IMR-90 (cell line): ENCODE measurements at regions not wholly inside any gene's neighbourhood (a gene's known extent, or its start where the extent isn't known, plus 50 kb on each side); places are given as distances from the start of the nearest gene placed in this dataset.

Experiments
- ATAC-seq: fragments of 200-7000 bp; cut with Tn5 transposase; 2 replicates; pipeline ENCODE4 v1.9.1; 2020; ENCODE audit warnings: low read depth, mild to moderate bottlenecking, moderate library complexity
- BruUV-seq: library from RNA; stranded (reverse); fragments of 400-500 nt; replicated peaks from 2 replicates; lab custom pipeline; 2021; lab: Mats Ljungman, UMichigan
- CTCF ChIA-PET: fragments of 300-600 bp; formaldehyde crosslinking; extraction: SDS; loops from one replicate; lab custom pipeline; 2021; ENCODE audit warnings: antibody characterized with exemption; lab: Yijun Ruan, JAX
- POLR2A ChIA-PET: fragments of 300-600 bp; sonication (Branson Sonifier 250); formaldehyde crosslinking; loops from one replicate; lab custom pipeline; 2022; ENCODE audit warnings: antibody characterized with exemption; ENCODE audit not compliant: unreplicated experiment; lab: Charles Lee
- DNase-seq: peaks from one replicate; pipeline ENCODE4 v3.0.0; 2013
- H2AFZ ChIP-seq: replicated peaks from 2 replicates; pipeline ENCODE3; 2013; ENCODE audit warnings: low read length, mild to moderate bottlenecking; ENCODE audit not compliant: poor library complexity
- H2AK5ac ChIP-seq: 2 replicates; pipeline ENCODE4 v1.6.1; 2013; ENCODE audit warnings: low read depth, low read length, inconsistent platforms
- H2AK9ac ChIP-seq: replicated peaks from 2 replicates; pipeline ENCODE3; 2013; ENCODE audit warnings: mild to moderate bottlenecking, low read depth, low read length, moderate library complexity; ENCODE audit not compliant: poor library complexity
- H2BK120ac ChIP-seq: 2 replicates; pipeline ENCODE4 v1.6.1; 2013; ENCODE audit warnings: low read depth, low read length, inconsistent platforms
- H2BK15ac ChIP-seq: 3 replicates; pipeline ENCODE4 v1.6.1; 2013; ENCODE audit warnings: low read depth, low read length, inconsistent platforms
- H2BK20ac ChIP-seq: 2 replicates; pipeline ENCODE4 v1.6.1; 2013; ENCODE audit warnings: low read depth, mild to moderate bottlenecking, inconsistent platforms, low read length, moderate library complexity
- H2BK5ac ChIP-seq: 2 replicates; pipeline ENCODE4 v1.6.1; 2013; ENCODE audit warnings: mild to moderate bottlenecking, low read depth, low read length, inconsistent platforms; ENCODE audit not compliant: poor library complexity, severe bottlenecking
- H3K14ac ChIP-seq: replicated peaks from 2 replicates; pipeline ENCODE4 v1.6.1; 2013; ENCODE audit warnings: low read depth, low read length, inconsistent platforms
- H3K18ac ChIP-seq: 2 replicates; pipeline ENCODE4 v1.6.1; 2013; ENCODE audit warnings: low read depth, low read length, control low read depth
- H3K23ac ChIP-seq: 2 replicates; pipeline ENCODE4 v1.6.1; 2013; ENCODE audit warnings: low read depth, low read length, inconsistent platforms
- H3K27ac ChIP-seq: 2 replicates; pipeline ENCODE4 v1.5.1; 2013; ENCODE audit warnings: mild to moderate bottlenecking, control low read depth, low read length; ENCODE audit not compliant: insufficient read depth
- H3K27me3 ChIP-seq: 2 replicates; pipeline ENCODE4 v1.6.1; 2013; ENCODE audit warnings: low read length; ENCODE audit not compliant: control insufficient read depth, insufficient read depth
- H3K36me3 ChIP-seq: 2 replicates; pipeline ENCODE4 v1.6.1; 2013; ENCODE audit warnings: low read length, mixed read lengths; ENCODE audit not compliant: control insufficient read depth, insufficient read depth
- H3K4ac ChIP-seq: 2 replicates; pipeline ENCODE4 v1.6.1; 2013; ENCODE audit warnings: low read depth, low read length, inconsistent platforms
- H3K4me1 ChIP-seq: 2 replicates; pipeline ENCODE4 v1.6.1; 2013; ENCODE audit warnings: low read length, mixed read lengths; ENCODE audit not compliant: control insufficient read depth, insufficient read depth
- H3K4me2 ChIP-seq: 2 replicates; pipeline ENCODE4 v1.6.1; 2013; ENCODE audit warnings: low read depth, mild to moderate bottlenecking, control low read depth, low read length, moderate library complexity
- H3K4me3 ChIP-seq: 2 replicates; pipeline ENCODE4 v1.5.1; 2013; ENCODE audit warnings: low read depth, mild to moderate bottlenecking, control low read depth, low read length, moderate library complexity; ENCODE audit not compliant: insufficient read depth
- H3K56ac ChIP-seq: 2 replicates; pipeline ENCODE4 v1.6.1; 2013; ENCODE audit warnings: low read length, inconsistent platforms; ENCODE audit not compliant: insufficient read depth; ENCODE audit errors: extremely low read depth
- H3K79me1 ChIP-seq, 2 experiments: 2 replicates each; pipeline ENCODE4 v1.6.1; 2013; ENCODE audit warnings: low read length in 2 of 2, inconsistent platforms in 1 of 2, low read depth in 1 of 2
- H3K9ac ChIP-seq: 2 replicates; pipeline ENCODE4 v1.6.1; 2013; ENCODE audit warnings: low read depth, low read length, control low read depth
- H3K9me1 ChIP-seq: 2 replicates; pipeline ENCODE4 v1.6.1; 2013; ENCODE audit warnings: low read length, inconsistent platforms; ENCODE audit not compliant: insufficient read depth
- H3K9me3 ChIP-seq: 2 replicates; pipeline ENCODE4 v1.6.1; 2013; ENCODE audit warnings: low read length; ENCODE audit not compliant: control insufficient read depth, insufficient read depth
- H4K20me1 ChIP-seq: 2 replicates; pipeline ENCODE4 v1.6.1; 2013; ENCODE audit warnings: low read length, inconsistent platforms; ENCODE audit not compliant: insufficient read depth
- H4K5ac ChIP-seq: 2 replicates; pipeline ENCODE4 v1.6.1; 2013; ENCODE audit warnings: mild to moderate bottlenecking, low read depth, low read length, control low read depth
- H4K8ac ChIP-seq, 2 experiments: 2 replicates each; pipeline ENCODE4 v1.6.1; 2013; ENCODE audit warnings: low read depth in 2 of 2, low read length in 2 of 2, control low read depth in 1 of 2, inconsistent platforms in 1 of 2
- H4K91ac ChIP-seq: 2 replicates; pipeline ENCODE4 v1.6.1; 2013; ENCODE audit warnings: low read depth, low read length, inconsistent platforms; ENCODE audit not compliant: insufficient read depth
- BHLHE40 ChIP-seq: fragments of 150-350 bp; IDR thresholded peaks from 2 replicates; pipeline ENCODE4 v1.6.1; 2016; ENCODE audit warnings: mild to moderate bottlenecking, low read depth, low read length
- CHD1 ChIP-seq: IDR thresholded peaks from 2 replicates; pipeline ENCODE4 v1.6.1; 2012; ENCODE audit warnings: low read depth, low read length, improper control_type of control experiment
- RAD21 ChIP-seq: IDR thresholded peaks from 2 replicates; pipeline ENCODE4 v1.6.1; 2012; ENCODE audit warnings: low read length, improper control_type of control experiment
- RFX5 ChIP-seq: IDR thresholded peaks from 2 replicates; pipeline ENCODE4 v1.8.0; 2012; ENCODE audit warnings: low read depth, mild to moderate bottlenecking, low read length, moderate library complexity
- SMC3 ChIP-seq: fragments of 150-350 bp; IDR thresholded peaks from 2 replicates; pipeline ENCODE4 v1.6.1; 2016; ENCODE audit warnings: low read depth, mild to moderate bottlenecking, antibody characterized with exemption, low read length, moderate library complexity
- WGBS, 2 experiments: methylation state at CpG; one replicate each; pipeline versions ENCODE4 v1.1.5 to v1.1.7; 2013; ENCODE audit warnings: missing lambda C conversion rate in 2 of 2; ENCODE audit not compliant: insufficient read length in 1 of 2; ENCODE audit errors: extremely low coverage in 2 of 2; 5-methylcytosine and 5-hydroxymethylcytosine counted together
- dilution Hi-C: fragments of 300-500 bp; cut with HindIII; formaldehyde crosslinking; loops from one replicate; pipeline ENCODE4 v1.14.3; 2018; ENCODE audit warnings: low sequenced_read_pairs; ENCODE audit not compliant: unreplicated experiment
- in situ Hi-C: fragments of 300-500 bp; cut with MboI; formaldehyde crosslinking; loops from 3 replicates; pipeline ENCODE4 v1.14.3; 2019; ENCODE audit warnings: low sequenced_read_pairs, inconsistent platforms, mixed read lengths
- intact Hi-C: fragments of 100-400 bp; cut with micrococcal nuclease; formaldehyde crosslinking; loops from 2 replicates; pipeline ENCODE4 v1.10.0; 2022
- TF ChIP-seq, protein P1 (sequence below): fragments of 150-350 bp; IDR thresholded peaks from 2 replicates; pipeline ENCODE4 v1.6.1; 2016; ENCODE audit warnings: low read depth, mild to moderate bottlenecking, low read length, moderate library complexity, borderline replicate concordance
- TF ChIP-seq, protein P2 (sequence below): conservative IDR thresholded peaks from 2 replicates; pipeline ENCODE4 v1.5.1; 2012; ENCODE audit warnings: mild to moderate bottlenecking, low read depth, low read length, improper control_type of control experiment

DNA sequence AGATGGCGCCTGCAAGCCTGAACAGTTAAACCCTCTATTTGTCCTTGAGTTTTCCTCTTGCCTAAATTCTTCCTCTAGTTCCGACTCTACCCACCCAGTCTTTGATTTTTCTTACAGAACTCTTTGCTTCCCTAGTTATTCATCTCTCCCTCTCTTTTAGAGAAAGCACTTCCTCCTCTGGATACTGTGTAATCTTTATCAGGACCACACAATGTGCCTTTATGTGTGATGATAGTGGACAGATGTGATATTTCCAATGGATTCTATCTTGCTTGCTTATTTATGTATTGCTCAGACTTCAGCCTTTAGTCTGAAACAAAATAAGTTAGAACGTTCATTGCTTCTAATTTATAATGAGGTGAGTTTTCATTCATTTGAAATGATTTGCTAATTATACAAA is 79.5 kb upstream of the CAV2 start:
- no peak overlapping the region for H2BK15ac ChIP-seq
- peaks cover 4% of the 10 kb centered on the region for H3K9me1 ChIP-seq
- no peak for DNase-seq
- no peak overlapping the region for H3K4ac ChIP-seq
- H4K20me1 ChIP-seq, result no peaks in the 10 kb centered on the region
- in situ Hi-C loops, result no loop called here
- BruUV-seq, result no TSS peak
- no peak overlapping the region for H2BK20ac ChIP-seq
- H3K36me3 ChIP-seq, result no peaks in the 10 kb centered on the region
- TF ChIP-seq BHLHE40 (no peak), CHD1 (no peak), RAD21 (no peak), RFX5 (no peak), SMC3 (no peak)
- TF ChIP-seq, protein P1, sequence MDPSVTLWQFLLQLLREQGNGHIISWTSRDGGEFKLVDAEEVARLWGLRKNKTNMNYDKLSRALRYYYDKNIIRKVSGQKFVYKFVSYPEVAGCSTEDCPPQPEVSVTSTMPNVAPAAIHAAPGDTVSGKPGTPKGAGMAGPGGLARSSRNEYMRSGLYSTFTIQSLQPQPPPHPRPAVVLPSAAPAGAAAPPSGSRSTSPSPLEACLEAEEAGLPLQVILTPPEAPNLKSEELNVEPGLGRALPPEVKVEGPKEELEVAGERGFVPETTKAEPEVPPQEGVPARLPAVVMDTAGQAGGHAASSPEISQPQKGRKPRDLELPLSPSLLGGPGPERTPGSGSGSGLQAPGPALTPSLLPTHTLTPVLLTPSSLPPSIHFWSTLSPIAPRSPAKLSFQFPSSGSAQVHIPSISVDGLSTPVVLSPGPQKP, result no peak
- TF ChIP-seq, protein P2, sequence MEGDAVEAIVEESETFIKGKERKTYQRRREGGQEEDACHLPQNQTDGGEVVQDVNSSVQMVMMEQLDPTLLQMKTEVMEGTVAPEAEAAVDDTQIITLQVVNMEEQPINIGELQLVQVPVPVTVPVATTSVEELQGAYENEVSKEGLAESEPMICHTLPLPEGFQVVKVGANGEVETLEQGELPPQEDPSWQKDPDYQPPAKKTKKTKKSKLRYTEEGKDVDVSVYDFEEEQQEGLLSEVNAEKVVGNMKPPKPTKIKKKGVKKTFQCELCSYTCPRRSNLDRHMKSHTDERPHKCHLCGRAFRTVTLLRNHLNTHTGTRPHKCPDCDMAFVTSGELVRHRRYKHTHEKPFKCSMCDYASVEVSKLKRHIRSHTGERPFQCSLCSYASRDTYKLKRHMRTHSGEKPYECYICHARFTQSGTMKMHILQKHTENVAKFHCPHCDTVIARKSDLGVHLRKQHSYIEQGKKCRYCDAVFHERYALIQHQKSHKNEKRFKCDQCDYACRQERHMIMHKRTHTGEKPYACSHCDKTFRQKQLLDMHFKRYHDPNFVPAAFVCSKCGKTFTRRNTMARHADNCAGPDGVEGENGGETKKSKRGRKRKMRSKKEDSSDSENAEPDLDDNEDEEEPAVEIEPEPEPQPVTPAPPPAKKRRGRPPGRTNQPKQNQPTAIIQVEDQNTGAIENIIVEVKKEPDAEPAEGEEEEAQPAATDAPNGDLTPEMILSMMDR, result no peak
- H2AK5ac ChIP-seq, result no peak overlapping the region
- H2BK5ac ChIP-seq, result no peak overlapping the region
- dilution Hi-C loops, result no loop called here
- no peak overlapping the region for H3K27ac ChIP-seq
- WGBS, 2 experiments, result 80% methylated on average over 1 of the region's 3 CpGs; no CpG with 5 or more reads in 1 of the 2 experiments
- no peak overlapping the region for H3K18ac ChIP-seq
- H3K56ac ChIP-seq, result no peak overlapping the region
- H3K9me3 ChIP-seq, result no peaks in the 10 kb centered on the region
- no peak overlapping the region for H4K91ac ChIP-seq
- H3K4me1 ChIP-seq, result peaks cover 6% of the 10 kb centered on the region
- no peak overlapping the region for H2BK120ac ChIP-seq
- H3K27me3 ChIP-seq, result no peaks in the 10 kb centered on the region
- H2AK9ac ChIP-seq, result no peak overlapping the region
- no peak overlapping the region for H3K14ac ChIP-seq
- CTCF ChIA-PET, result no interaction called here
- H4K5ac ChIP-seq, result no peak overlapping the region
- ATAC-seq, result no peak
- H3K9ac ChIP-seq, result no peak overlapping the region
- no peak overlapping the region for H2AFZ ChIP-seq
- H3K4me3 ChIP-seq, result no peak overlapping the region
- H3K23ac ChIP-seq, result no peak overlapping the region
- intact Hi-C loops, result no loop called here
- no peaks in the 10 kb centered on the region for H3K79me1 ChIP-seq
- no peak overlapping the region for H3K4me2 ChIP-seq
- H4K8ac ChIP-seq, result no peak overlapping the region
- POLR2A ChIA-PET, result no interaction called here
